ENCODE measurements at regions not wholly inside any gene's neighbourhood (a gene's known extent, or its start where the extent isn't known, plus 50 kb on each side); places are given as distances from the start of the nearest gene placed in this dataset.
A peak's percentile ranks its signal among the peaks of the same experiment; 100 is the strongest.

DNA sequence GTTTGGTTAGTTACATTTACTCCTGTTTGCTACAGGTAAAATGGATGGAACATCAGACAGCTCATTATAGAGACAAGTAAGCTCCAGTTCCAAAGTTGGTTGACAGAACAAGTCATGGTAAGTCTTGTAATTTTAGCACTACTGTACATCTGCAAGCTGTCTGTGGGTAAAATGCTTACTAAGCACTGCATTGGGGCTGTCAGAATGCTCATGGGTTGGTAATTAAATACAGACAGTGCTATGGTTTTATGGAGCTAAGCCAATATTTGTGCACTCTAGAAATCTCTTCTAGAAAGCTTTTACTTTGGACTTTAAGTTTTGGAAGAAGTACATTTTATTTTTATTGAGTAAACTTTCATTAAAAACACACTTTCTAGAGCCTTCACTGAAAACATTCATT lies 419.2 kb upstream of the MMS22L start:
- Mint-ChIP-seq H3K4me3 (no peak overlapping the region), H3K27me3 (ENCODE audit: insufficient read depth, low read depth) (no peaks in the 10 kb centered on the region), H3K4me1 (peaks cover 7% of the 10 kb centered on the region), H3K27ac (no peak overlapping the region), H3K9me3 (no peaks in the 10 kb centered on the region), H3K36me3 (no peaks in the 10 kb centered on the region)
- no peaks in the 10 kb centered on the region for H3K36me3 ChIP-seq
- TF ChIP-seq CTCF (IDR thresholded peaks at IDR 0.05) (no peak), EZH2phosphoT487 (IDR thresholded peaks at IDR 0.05) (no peak), EZH2 (IDR thresholded peaks at IDR 0.05) (no peak)
- no peaks in the 10 kb centered on the region for H3F3A ChIP-seq (ENCODE audit: low read depth)
- no peaks in the 10 kb centered on the region for H3K9me3 ChIP-seq (ENCODE audit: low read depth)
- H3K4me3 ChIP-seq, result no peak overlapping the region
- H3K27me3 ChIP-seq, result no peaks in the 10 kb centered on the region
- no peak overlapping the region for H3K9ac ChIP-seq
- H2AFZ ChIP-seq (replicated peaks), result no peak overlapping the region
- H4K20me1 ChIP-seq (ENCODE audit: low read depth), result no peaks in the 10 kb centered on the region
- no peak overlapping the region for H3K4me2 ChIP-seq
- DNase-seq (ENCODE audit: low spot score), result no peak
- H3K27ac ChIP-seq, result no peak overlapping the region
- H3K4me1 ChIP-seq, result no peaks in the 10 kb centered on the region
- H3K79me2 ChIP-seq (ENCODE audit: low read depth), result no peaks in the 10 kb centered on the region

DNA sequence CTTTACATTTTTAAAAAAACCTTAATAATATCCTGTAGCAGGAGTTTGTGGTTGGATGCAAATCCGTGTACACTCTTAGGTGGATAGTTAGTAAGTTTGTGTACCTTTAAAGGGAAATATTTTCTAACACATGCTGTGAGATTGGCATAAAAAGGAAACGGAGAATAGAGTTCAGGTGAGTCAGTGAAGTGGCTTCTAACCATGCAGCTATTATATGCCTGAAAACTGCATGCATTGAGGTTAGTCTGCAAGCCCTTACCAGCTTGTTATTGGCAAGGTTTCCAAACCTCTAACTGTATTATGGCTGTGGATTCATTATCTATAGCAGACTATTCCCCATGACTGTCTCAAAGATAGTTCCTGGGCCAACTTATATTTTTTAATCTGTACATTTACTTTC lies 420.6 kb upstream of the MMS22L start:
- no peaks in the 10 kb centered on the region for H3K79me2 ChIP-seq (ENCODE audit: low read depth)
- no peak overlapping the region for H3K9ac ChIP-seq
- no peak overlapping the region for H3K27ac ChIP-seq
- H3K27me3 ChIP-seq, result no peaks in the 10 kb centered on the region
- no peaks in the 10 kb centered on the region for H3F3A ChIP-seq (ENCODE audit: low read depth)
- no peak overlapping the region for H3K4me3 ChIP-seq
- no peak for DNase-seq (ENCODE audit: low spot score)
- Mint-ChIP-seq H3K27ac (no peak overlapping the region), H3K27me3 (ENCODE audit: insufficient read depth, low read depth) (no peaks in the 10 kb centered on the region), H3K4me3 (no peak overlapping the region), H3K9me3 (no peaks in the 10 kb centered on the region), H3K4me1 (peaks cover 11% of the 10 kb centered on the region), H3K36me3 (no peaks in the 10 kb centered on the region)
- no peak overlapping the region for H3K4me2 ChIP-seq
- TF ChIP-seq CTCF (IDR thresholded peaks at IDR 0.05) (no peak), EZH2 (IDR thresholded peaks at IDR 0.05) (no peak), EZH2phosphoT487 (IDR thresholded peaks at IDR 0.05) (no peak)
- no peaks in the 10 kb centered on the region for H4K20me1 ChIP-seq (ENCODE audit: low read depth)
- H3K4me1 ChIP-seq, result peaks cover under 1% of the 10 kb centered on the region
- no peaks in the 10 kb centered on the region for H3K9me3 ChIP-seq (ENCODE audit: low read depth)
- no peaks in the 10 kb centered on the region for H3K36me3 ChIP-seq
- H2AFZ ChIP-seq (replicated peaks), result no peak overlapping the region

DNA sequence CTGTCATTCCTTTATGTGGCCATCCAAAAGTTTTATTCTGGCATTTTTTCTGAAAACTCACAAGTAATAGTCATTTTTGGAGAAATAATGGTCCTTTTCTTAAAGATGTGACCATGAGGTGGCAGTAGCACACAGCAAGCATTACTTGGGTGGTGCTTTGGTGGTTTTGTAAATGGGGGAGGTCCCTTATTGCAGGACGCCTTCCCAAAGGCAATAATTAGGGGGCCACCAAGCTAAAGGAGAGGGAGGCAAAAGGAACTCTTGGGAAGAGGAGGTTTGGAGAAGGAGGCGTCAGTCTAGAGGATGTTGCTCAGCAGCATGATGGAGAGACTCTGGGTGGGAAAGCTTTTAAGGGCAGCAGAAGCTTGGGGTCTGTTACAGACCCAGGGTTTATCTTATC lies 422.6 kb upstream of the MMS22L start:
- DNase-seq (ENCODE audit: low spot score), result peak; percentile 73
- Histone ChIP-seq H3K9ac (no peak overlapping the region), H4K20me1 (ENCODE audit: low read depth) (no peaks in the 10 kb centered on the region), H3K9me3 (ENCODE audit: low read depth) (no peaks in the 10 kb centered on the region), H3K4me3 (no peak overlapping the region), H3K4me2 (peak overlapping the region; percentile 27), H3K79me2 (ENCODE audit: low read depth) (no peaks in the 10 kb centered on the region), H2AFZ (replicated peaks) (peak overlapping the region; percentile 73), H3K36me3 (no peaks in the 10 kb centered on the region), H3K27ac (no peak overlapping the region), H3K27me3 (no peaks in the 10 kb centered on the region), H3K4me1 (peaks cover 13% of the 10 kb centered on the region), H3F3A (ENCODE audit: low read depth) (no peaks in the 10 kb centered on the region)
- Mint-ChIP-seq H3K27me3 (ENCODE audit: insufficient read depth, low read depth) (no peaks in the 10 kb centered on the region), H3K9me3 (no peaks in the 10 kb centered on the region), H3K4me3 (no peak overlapping the region), H3K36me3 (no peaks in the 10 kb centered on the region), H3K27ac (no peak overlapping the region), H3K4me1 (peaks cover 13% of the 10 kb centered on the region)
- TF ChIP-seq CTCF (IDR thresholded peaks at IDR 0.05) (peak; percentile 84), EZH2 (IDR thresholded peaks at IDR 0.05) (no peak)

GRCh38 chr6:97712751-97713150 lies 429.7 kb upstream of the MMS22L start:
- no peaks in the 10 kb centered on the region for H3K27me3 Mint-ChIP-seq (ENCODE audit: insufficient read depth, low read depth)
- peaks cover 3% of the 10 kb centered on the region for H3K9me3 Mint-ChIP-seq
- TF ChIP-seq EZH2 (IDR thresholded peaks at IDR 0.05) (no peak), EZH2phosphoT487 (IDR thresholded peaks at IDR 0.05) (no peak), CTCF (IDR thresholded peaks at IDR 0.05) (no peak)
- Histone ChIP-seq H3K4me1 (peaks cover 18% of the 10 kb centered on the region), H3K9me3 (ENCODE audit: low read depth) (no peaks in the 10 kb centered on the region), H3K79me2 (ENCODE audit: low read depth) (no peaks in the 10 kb centered on the region), H3K27me3 (no peaks in the 10 kb centered on the region), H3F3A (ENCODE audit: low read depth) (no peaks in the 10 kb centered on the region), H4K20me1 (ENCODE audit: low read depth) (no peaks in the 10 kb centered on the region), H3K4me2 (no peak overlapping the region), H3K27ac (no peak overlapping the region), H3K4me3 (no peak overlapping the region), H2AFZ (replicated peaks) (no peak overlapping the region), H3K36me3 (no peaks in the 10 kb centered on the region), H3K9ac (no peak overlapping the region)
- DNase-seq (ENCODE audit: low spot score), result no peak
- peaks cover 2% of the 10 kb centered on the region for H3K4me1 Mint-ChIP-seq
- H3K4me3 Mint-ChIP-seq, result no peak overlapping the region
- no peak overlapping the region for H3K27ac Mint-ChIP-seq
- no peaks in the 10 kb centered on the region for H3K36me3 Mint-ChIP-seq

All from neural progenitor cell (in vitro differentiated cells).